ENCODE measurements at regions not wholly inside any gene's neighbourhood (a gene's known extent, or its start where the extent isn't known, plus 50 kb on each side); places are given as distances from the start of the nearest gene placed in this dataset.

DNA sequence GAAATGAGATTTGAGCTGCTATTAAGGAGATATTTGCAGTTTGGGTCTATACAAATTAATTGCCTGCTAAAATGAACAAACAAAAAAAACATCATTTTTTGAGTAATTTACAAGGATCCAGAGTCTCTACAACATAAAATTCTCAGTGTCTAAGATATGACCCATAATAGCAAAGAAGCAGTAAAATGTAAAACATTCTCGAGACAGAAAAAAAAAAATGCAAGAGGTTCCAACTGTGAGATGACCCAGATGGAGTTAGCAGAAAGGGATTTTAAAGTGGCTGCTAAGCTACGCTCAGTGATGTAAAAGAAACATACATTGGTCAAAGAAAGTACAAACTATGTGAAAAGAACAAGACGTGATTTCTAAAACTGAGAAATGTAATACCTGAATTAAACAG lies 471.0 kb downstream of the SH2D4B start:
- DNase-seq (ENCODE audit: low read depth in 4 of 4, low spot score in 3 of 4), result peak in 2 of 4 donors; percentile 25 to 53

DNA sequence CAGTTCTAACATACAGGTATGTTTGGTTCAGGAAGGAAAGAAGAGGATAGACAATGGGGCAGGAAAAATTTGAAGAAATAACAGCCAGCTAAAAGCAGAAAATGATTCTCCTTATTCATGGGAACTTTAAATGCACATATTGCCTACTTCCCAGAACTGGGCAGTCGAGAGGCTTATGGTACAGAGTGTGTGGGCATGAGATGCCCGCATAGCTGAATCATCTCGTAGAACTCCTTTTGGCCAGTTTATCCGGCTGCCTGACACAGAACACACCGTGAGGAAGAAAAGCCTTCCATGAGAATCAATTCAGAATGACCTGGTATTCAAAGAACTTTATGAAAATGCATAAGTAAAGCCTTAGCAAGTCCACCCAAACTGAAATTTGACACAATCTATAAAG lies 471.6 kb downstream of the SH2D4B start:
- no peak for DNase-seq (ENCODE audit: low read depth in 4 of 4, low spot score in 3 of 4)

DNA sequence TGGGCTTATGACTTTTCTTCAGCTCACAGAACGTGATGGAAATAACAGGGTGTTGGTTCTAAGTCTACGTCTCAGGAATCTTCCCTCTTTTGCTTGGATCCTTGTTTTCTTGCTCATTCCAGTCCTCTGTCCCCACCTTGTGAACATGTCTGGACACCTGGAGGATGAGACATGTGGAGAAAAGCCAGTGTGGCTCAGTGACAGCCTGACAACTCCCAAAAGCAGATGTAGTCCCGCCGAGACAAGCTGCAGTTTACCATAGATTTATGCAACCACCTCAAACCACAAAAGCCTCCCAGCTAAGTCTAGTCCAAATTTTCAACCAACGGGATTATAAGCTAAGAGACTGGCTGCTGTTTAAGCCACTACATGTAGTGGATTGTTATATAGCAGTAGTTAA lies 476.1 kb downstream of the SH2D4B start:
- DNase-seq (ENCODE audit: low read depth in 4 of 4, low spot score in 3 of 4), result no peak

DNA sequence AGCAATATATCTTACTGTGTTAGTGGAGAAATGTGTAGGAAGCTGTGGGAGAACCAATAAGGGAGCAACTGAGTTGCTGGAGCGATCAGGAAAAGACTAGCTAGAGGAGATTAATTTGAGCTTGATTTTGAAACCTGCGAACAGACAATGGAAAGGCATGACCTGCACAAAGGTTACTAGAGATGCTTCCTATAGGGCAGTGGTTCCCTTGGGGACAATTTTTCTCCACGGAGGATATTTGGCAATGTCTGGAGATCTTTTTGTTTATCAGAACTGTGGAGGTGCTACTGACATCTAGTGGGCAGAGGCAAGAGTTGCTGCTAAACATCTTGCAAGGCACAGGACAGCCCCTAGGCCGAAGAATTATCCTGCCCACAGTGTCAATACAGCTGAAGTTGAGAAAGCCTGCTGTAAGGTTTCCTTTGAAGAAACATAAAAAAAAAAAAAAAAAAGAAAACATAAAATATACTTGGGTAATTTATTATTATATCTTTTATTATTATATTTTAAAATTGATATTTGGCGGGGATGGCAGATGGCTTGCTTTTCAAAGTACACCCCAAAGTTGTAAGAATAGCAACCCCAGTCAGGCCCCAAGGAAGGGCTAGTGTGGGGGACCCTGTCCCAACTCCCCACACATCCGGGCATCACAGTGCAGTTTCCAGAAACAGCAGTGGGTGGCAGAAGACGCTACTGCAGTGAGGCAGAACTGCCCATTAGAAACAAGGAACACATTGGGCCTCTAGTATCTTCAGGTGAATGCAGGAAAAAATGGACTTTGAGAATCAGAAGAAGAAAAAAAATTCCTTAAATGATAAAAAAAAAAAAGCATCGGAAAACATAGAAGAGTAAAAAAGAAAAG lies 481.6 kb downstream of the SH2D4B start:
- peak in 1 of 4 donors; percentile 50 for DNase-seq (ENCODE audit: low read depth in 4 of 4, low spot score in 3 of 4)

DNA sequence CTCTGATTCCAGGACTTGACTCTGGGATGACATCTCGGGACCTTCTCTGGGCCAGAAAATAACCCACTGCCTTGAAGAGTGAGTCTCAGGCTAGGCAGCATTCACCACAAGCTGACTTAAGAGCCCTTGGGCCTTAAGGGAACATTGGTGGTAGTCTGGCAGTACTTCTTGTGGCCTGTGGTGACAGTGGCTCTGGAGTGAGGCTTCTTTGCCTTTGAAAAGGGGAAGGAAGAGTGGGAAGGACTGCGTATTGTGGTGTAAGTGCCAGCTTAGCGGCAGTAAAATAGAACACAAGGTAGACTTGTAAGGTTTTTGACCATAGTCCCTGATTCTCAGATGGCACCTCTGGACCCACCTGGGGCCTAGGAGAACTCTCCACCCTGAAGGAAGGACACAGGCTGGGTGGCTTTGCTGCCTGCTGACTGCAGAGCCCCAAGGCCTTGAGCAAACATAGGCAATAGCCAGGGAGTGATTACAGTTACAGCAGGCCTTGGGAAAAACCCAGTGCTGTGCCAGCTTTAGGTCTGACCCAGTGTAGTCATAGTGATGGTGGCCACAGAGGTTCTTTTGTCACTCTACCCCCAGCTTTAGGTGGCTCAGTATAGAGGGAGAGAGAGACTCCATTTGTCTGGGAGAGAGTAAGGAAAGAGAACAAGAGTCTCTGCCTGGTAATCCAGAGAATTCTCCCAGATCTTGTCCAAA lies 483.9 kb downstream of the SH2D4B start:
- DNase-seq (ENCODE audit: low read depth in 4 of 4, low spot score in 3 of 4), result no peak

DNA sequence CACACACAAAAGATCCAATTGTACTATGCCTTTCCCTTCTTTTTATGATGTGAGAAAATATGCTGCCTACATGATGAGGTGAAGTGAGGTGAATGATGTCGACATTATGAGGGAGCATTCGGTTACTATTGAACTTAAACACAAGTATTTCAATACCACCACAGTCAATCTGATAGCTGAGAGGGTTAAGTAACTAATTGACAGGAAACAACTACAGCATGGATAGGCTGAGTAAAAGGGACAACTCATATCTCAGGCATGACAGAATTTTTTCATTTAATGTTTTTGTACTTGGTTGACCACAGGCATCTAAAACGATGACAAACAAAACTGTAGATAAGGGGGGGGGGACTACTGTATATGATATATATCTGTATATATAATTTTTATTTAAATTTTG lies 488.9 kb downstream of the SH2D4B start:
- DNase-seq (ENCODE audit: low read depth in 4 of 4, low spot score in 3 of 4), result no peak

DNA sequence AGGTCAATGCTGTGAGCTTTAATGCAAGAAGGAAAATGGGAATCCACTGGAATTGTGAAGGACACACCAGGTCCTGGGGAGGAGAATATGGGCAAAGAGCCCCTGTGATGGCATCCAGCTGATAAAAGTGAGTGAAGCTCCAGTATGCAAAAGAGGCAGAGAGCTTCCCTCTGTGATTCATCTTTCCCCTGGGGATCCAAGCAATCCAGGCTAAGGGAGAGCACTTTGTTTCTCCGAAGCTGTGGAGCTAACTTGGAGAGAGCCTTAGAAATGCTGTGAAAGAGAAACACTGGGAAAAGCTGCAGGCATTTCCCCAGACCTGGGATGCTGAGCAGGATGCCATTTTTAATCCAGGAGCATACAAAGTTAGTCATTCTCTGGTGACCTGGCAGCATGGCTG lies 489.5 kb downstream of the SH2D4B start:
- DNase-seq (ENCODE audit: low read depth in 4 of 4, low spot score in 3 of 4), result no peak

DNA sequence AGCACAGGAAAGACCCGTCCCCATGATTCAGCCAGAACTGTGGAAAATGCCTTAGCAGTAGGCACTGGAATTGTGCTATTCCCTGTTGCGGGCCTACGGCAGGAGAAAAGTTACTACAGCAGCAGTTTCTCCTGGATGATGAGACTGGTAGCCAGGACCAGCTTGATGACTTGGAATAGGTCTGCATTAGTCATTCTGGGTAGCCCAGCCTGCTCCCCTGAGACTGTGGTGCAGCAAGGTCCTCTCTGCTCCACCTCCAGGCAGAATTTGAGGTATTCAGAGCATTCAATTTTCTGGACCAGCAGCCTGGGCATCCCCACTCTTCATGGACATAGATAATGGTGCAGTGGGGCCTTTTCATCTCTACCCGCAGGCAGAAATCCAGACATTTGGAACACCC lies 490.0 kb downstream of the SH2D4B start:
- DNase-seq (ENCODE audit: low read depth in 4 of 4, low spot score in 3 of 4), result no peak

DNA sequence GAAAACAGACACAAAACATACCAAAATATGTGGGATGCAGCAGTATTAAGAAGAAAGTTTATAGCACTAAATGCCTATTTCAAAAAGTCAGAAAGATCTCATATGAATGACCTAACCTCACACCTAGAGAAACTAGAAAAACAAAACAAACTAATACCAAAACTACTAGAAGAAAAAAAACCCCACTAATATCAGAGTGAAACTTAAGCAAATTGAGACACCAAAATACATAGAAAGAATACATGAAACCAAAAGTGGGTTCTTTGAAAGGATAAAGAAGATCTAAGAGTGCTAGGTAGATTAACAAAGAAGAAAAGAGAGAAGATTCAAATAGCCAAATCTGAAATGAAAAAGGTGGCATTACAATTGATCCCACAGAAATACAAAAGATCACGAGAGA lies 494.1 kb downstream of the SH2D4B start:
- no peak for DNase-seq (ENCODE audit: low read depth in 4 of 4, low spot score in 3 of 4)

DNA sequence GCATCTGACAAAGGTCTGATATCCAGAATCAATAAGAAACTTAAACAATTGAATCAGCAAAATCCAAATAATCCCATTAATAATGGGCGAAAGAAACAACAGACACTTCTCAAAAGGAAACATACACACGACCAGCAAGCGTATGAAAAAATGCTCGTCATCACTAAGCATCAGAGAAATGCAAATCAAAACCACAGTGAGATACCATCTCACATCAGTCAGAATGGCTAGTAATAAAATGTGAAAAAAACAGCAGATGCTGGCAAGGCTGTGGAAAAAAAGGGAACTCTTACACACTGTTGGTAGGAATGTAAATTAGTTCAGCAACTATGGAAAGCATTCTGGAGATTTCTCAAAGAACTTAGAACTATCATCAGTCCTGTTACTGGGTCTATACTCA lies 496.7 kb downstream of the SH2D4B start:
- no peak for DNase-seq (ENCODE audit: low read depth in 4 of 4, low spot score in 3 of 4)

DNA sequence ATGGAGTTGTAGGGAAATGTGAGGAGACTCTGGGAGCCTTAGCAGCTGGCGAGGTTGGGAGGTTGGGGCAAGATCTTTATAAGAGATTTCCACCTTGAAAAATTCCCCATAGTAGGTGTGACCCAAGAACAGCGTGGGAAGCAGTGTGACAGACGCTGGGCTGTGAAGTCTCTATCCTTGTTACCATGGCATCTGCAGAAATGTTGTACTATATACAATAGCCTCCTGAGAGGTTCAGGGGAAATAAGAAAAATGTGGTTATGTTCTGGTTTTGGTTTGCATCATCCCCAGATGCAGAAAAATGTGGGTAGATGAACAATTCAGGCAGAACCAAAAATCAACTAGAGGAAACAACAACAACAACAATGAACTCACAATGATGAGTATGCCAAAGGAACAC lies 498.6 kb downstream of the SH2D4B start:
- DNase-seq (ENCODE audit: low read depth in 4 of 4, low spot score in 3 of 4), result no peak

DNA sequence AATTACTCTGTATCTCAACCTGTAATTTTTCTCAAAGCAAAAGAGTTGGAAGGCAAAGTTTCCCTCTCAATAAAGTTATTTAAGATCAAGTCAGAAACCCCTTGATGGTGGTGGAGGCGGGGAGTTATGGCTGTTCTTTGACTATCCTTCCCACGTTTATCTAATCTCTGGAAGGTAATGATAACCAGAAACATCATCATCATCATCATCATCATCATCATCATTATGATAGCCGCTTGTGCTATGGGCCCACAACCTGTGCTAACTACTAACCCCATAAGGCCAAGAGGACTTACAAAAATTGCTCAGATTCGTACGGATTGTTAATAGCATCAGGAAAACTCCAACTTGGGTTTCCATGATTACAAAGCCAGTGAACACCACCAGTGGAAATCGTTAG lies 502.3 kb downstream of the SH2D4B start:
- no peak for DNase-seq (ENCODE audit: low read depth in 4 of 4, low spot score in 3 of 4)

DNA sequence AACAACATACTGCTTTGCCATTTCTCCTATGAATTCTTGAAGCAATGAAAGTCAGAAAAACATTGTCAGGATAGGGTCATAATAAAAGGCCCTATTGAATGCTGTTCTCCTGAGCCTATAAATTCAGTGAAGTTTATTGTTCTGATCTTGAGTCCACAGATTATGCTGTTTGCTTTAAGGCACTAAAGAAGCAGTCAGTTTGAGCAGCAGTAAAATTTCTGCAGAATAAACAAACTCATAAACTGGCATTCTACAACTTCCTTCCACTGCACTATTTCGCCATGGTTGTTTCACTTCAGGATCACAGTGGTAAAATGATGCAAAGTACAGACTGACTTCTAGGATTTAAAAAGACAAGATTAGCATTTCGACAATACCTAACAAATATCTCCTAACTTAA lies 503.2 kb downstream of the SH2D4B start:
- DNase-seq (ENCODE audit: low read depth in 4 of 4, low spot score in 3 of 4), result no peak

DNA sequence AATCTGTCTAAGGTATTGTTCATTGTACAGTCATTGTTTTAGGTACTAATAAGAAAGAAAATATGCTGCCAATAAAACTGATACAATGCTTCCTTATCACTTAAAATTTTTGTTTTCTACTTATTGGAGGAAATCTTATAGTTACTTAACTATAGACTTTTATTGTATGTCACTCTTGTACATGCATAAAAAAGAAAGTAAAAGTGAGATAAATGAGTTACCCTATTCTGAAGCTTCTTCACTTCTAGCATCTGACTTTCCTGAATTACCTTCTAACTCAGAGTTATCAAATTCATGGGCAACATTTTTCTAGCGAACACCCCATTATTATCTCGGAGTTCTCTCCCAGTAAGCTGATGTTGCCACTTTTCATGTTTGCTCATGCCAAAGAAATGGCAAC lies 504.9 kb downstream of the SH2D4B start:
- no peak for DNase-seq (ENCODE audit: low read depth in 4 of 4, low spot score in 3 of 4)

DNA sequence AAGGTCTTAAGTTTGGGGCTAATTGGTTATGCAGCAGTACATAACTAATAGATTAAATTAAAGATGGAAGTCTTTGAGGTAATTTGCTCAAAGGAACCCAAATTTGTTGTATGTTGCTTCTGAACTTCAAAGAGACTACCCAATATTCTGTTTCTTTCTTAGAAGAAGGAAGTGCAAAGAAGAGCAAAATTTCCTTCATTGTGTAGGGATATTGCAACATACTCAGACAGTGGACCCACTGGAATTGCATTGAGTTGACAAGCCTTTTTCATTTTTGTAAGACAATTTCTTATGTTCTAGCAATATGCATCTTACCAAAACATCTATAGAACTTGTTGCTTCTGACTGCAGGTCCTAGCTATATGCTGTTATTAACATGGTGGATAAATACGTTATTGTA lies 527.8 kb downstream of the SH2D4B start:
- DNase-seq (ENCODE audit: low read depth in 4 of 4, low spot score in 3 of 4), result no peak

DNA sequence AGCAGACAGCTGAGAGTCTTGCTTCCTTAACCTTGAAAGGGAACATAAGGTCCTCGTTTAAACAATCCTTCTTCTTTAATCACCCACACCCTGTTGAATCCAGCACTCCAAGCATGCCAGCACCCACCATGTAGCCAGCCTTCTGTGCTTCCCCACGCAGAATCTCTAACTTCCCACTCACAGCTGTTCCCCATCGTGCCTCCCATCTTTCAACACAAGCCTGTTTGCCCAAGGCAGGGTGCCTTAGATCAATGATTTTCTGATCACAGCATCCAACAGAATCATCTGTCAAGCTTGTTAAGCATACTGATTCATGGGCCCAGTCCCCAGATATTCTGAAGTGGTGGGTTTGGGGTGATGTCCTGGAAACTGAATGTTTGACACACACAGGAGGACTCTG lies 530.8 kb downstream of the SH2D4B start:
- DNase-seq (ENCODE audit: low read depth in 4 of 4, low spot score in 3 of 4), result no peak

DNA sequence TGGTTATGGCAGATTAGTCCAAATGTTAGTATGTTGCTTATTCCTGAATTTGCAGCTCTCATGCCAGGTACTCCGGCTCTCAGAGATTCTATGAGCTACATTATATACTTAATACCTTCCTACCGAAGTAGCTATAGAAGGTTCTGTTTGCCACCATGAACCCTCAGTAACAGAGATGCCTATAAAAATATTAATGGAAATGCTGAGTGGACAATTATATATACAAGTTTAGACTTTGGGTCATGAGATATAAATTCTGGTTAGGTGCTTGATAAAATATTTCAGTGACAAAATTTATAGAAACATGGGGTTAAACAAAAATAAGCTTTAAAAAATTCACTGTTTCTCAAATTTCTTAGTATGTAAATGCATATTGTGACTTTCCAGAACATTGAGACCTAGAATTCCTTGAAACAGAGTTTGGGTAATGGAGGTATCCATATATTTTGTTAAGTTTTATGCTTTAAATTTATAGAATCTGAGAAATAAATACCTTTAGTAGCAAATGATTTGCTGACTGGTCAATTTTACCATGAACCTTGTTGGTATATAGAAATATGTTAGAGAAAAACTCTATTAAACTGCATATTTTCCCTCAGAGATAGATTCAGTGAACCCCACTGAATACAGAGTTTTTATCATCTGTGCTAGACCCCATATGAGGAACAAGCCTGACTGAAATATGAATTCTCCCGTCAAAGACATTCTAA lies 533.5 kb downstream of the SH2D4B start:
- DNase-seq (ENCODE audit: low read depth in 4 of 4, low spot score in 3 of 4), result no peak

DNA sequence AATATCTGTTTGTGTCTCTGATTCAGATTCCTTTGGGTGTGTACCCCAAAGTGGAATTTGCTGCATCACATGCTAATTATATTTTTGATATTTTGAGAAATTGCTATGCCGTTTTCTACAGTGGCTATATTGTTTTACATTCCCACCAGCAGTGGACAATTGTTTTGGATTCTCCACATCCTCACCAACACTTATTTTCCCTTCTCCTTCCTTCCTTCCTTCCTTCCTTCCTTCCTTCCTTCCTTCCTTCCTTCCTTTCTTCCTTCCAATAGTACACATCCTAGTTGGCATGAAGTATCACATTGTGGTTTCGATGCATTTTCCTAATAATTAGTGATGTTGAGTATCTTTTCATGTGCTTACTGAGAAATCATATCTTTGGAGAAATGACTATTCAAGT lies 535.5 kb downstream of the SH2D4B start:
- DNase-seq (ENCODE audit: low read depth in 4 of 4, low spot score in 3 of 4), result no peak

DNA sequence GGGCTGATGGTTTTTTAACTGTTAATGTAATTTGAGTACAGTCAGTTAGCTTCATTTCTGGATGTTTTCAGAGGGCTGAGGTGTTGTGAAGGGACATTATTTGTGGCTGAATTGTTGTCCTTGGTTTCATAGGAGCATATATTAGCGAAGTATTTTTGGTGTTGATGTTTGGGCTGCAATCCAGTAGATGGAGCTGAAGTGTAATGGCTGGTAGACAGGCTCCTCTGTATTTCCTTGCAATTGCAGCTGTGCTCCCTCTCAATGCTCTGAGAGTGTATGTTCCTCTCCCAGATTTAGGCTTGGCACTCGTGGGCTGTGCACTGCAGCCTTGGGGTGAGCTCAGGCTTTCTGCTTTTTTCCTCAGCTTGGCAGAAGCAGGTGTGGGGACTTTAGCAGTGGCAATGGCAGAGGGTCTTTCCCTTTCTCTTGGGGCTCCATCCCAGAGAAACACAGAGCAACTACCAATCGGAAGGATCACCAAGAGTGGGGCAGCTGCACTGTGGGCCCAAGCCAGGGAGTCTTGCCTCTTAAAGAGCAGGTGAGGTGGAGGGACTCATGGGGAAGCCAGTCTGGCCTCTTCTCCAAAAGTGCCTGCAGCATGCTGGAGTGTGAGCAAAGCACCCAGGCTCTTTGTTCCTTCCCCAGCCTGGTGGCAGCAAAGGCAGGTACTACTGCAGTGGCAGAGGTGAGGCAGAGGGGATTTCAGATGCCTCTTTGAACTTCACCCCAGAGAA lies 544.4 kb downstream of the SH2D4B start:
- no peak for DNase-seq (ENCODE audit: low read depth in 4 of 4, low spot score in 3 of 4)

DNA sequence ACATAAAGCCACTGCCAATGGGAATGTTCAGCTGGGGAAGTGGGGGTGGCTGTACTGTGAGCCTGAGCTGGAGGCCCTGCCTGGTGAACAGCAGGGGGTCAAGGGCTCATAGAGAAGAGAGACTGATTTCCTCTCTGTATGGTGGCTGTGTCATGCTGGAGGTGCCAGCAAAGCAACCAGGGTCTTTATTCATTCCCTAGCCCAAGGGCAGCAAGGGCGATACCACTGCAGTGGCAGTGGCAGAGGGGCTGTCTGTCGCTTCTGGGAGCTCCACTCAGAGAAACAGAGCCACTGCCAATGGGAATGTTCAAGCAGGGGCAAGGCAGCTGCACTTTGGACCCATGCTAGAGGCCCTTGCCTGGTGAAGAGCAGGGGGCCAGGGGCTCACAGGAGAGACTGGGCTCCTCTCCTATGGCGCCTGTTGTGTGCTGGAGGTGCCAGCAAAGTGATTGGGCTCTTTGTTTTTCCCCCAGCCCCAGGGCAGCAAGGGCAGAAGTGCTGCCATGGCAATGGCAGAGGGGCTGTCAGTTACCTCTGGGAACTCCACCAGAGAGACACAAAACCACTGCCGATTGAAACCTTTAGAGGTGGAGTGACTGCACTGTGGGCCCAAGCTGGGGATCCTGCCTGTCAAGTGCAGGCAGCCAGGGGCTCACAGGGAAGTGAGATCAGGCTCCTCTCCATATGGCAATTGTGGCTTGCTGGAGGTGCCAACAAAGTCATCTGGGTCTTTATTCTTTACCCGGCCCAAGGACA lies 545.1 kb downstream of the SH2D4B start:
- DNase-seq (ENCODE audit: low read depth in 4 of 4, low spot score in 3 of 4), result no peak
